Neural crest cell (in vitro differentiated cells): ENCODE measurements at regions not wholly inside any gene's neighbourhood (a gene's known extent, or its start where the extent isn't known, plus 50 kb on each side); places are given as distances from the start of the nearest gene placed in this dataset.

ENCODE experiments used
- DNase-seq: peaks from one replicate; pipeline ENCODE4 v3.0.0; 2021; ENCODE audit warnings: low read depth, mixed read lengths, low spot score
- H3K27ac Mint-ChIP-seq: one replicate; pipeline ENCODE4 v1.8.0; 2021; ENCODE audit warnings: mild to moderate bottlenecking, mixed read lengths; ENCODE audit not compliant: unreplicated experiment
- H3K27me3 Mint-ChIP-seq: 2 replicates; pipeline ENCODE4 v1.8.0; 2021; ENCODE audit warnings: low read depth, mild to moderate bottlenecking, mixed read lengths
- H3K36me3 Mint-ChIP-seq: 2 replicates; pipeline ENCODE4 v1.8.0; 2021; ENCODE audit warnings: low read depth, mild to moderate bottlenecking, mixed read lengths
- H3K4me1 Mint-ChIP-seq: 2 replicates; pipeline ENCODE4 v1.8.0; 2021; ENCODE audit warnings: mixed read lengths
- H3K4me3 Mint-ChIP-seq: one replicate; pipeline ENCODE4 v1.8.0; 2021; ENCODE audit warnings: mild to moderate bottlenecking, mixed read lengths
- H3K9me3 Mint-ChIP-seq: 2 replicates; pipeline ENCODE4 v1.8.0; 2021; ENCODE audit warnings: mixed read lengths
- TF ChIP-seq, protein P1 (sequence below): fragments of 200-600 bp; sonication (generic); conservative IDR thresholded peaks from 2 replicates; pipeline ENCODE4 v1.5.0; 2021; ENCODE audit warnings: antibody characterized with exemption, mild to moderate bottlenecking

DNA sequence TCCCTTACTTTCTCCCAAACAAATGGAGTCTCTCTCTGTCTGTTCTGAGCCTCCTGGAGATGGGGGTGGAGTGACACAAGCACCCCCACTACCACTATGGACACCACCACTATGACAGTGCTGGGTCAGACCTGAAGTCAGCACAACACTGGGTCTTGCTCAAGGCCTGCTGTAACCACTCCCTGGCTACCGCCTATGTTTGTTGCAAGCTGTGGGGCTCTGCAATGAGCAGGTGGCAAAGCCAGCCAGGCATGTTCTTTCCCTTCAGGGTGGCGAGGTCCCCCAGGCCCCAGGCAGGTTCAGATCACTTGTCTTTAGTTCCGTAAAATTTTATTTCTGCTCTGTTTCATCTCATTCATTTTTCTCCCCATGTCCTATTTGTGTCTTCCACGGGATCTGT is 349.8 kb downstream of the TMEM121 start:
- peaks cover 8% of the 10 kb centered on the region for H3K36me3 Mint-ChIP-seq
- no peak overlapping the region for H3K27ac Mint-ChIP-seq
- no peaks in the 10 kb centered on the region for H3K27me3 Mint-ChIP-seq
- no peaks in the 10 kb centered on the region for H3K4me1 Mint-ChIP-seq
- no peak overlapping the region for H3K4me3 Mint-ChIP-seq
- H3K9me3 Mint-ChIP-seq = peaks cover 29% of the 10 kb centered on the region
- DNase-seq = no peak
- TF ChIP-seq, protein P1, sequence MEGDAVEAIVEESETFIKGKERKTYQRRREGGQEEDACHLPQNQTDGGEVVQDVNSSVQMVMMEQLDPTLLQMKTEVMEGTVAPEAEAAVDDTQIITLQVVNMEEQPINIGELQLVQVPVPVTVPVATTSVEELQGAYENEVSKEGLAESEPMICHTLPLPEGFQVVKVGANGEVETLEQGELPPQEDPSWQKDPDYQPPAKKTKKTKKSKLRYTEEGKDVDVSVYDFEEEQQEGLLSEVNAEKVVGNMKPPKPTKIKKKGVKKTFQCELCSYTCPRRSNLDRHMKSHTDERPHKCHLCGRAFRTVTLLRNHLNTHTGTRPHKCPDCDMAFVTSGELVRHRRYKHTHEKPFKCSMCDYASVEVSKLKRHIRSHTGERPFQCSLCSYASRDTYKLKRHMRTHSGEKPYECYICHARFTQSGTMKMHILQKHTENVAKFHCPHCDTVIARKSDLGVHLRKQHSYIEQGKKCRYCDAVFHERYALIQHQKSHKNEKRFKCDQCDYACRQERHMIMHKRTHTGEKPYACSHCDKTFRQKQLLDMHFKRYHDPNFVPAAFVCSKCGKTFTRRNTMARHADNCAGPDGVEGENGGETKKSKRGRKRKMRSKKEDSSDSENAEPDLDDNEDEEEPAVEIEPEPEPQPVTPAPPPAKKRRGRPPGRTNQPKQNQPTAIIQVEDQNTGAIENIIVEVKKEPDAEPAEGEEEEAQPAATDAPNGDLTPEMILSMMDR = no peak

DNA sequence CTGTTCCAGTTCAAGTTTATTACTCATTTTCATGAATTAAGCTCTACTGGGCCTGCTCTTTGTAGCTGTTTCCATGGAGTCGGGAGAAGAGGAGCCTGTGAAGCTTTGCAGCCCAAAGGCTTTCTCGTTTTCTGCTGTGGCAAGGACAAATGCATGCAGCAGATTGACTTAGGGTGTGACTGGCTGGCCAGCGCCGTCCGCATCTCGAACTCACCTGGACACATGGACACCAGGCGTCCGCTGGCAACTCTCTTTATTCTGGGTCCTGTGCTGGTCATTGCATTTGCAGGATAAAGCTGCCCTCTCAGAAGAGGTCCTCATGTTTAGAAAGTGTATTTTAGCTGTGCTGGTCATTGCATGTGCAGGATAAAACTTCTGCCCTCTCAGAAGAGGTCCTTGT is 350.4 kb downstream of the TMEM121 start:
- no peaks in the 10 kb centered on the region for H3K4me1 Mint-ChIP-seq
- H3K4me3 Mint-ChIP-seq = no peak overlapping the region
- TF ChIP-seq, protein P1 = no peak
- H3K36me3 Mint-ChIP-seq = peaks cover 7% of the 10 kb centered on the region
- H3K27ac Mint-ChIP-seq = no peak overlapping the region
- no peaks in the 10 kb centered on the region for H3K27me3 Mint-ChIP-seq
- peaks cover 27% of the 10 kb centered on the region for H3K9me3 Mint-ChIP-seq
- no peak for DNase-seq

DNA sequence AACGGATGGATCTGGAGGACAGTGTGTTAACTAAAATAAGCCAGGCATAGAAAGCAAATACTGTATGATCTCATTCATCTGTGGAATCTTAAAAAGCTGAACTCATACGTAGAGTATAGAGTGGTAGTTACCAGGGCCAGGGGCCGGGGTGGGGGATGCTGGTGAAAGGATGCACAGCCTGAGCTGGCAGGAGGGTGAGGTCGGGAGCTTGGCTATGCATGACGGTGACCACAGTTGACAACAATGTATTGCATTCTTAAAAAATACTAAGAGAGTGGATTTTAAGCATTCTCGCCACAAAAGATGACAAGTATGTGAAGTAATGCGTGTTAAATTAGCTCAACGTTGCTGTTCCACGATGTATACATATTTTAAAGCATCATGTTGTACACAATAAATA is 351.3 kb downstream of the TMEM121 start:
- DNase-seq = no peak
- no peak overlapping the region for H3K4me3 Mint-ChIP-seq
- H3K27me3 Mint-ChIP-seq = no peaks in the 10 kb centered on the region
- no peaks in the 10 kb centered on the region for H3K4me1 Mint-ChIP-seq
- peaks cover 7% of the 10 kb centered on the region for H3K36me3 Mint-ChIP-seq
- TF ChIP-seq, protein P1 = no peak
- H3K27ac Mint-ChIP-seq = no peak overlapping the region
- H3K9me3 Mint-ChIP-seq = peaks cover 22% of the 10 kb centered on the region

DNA sequence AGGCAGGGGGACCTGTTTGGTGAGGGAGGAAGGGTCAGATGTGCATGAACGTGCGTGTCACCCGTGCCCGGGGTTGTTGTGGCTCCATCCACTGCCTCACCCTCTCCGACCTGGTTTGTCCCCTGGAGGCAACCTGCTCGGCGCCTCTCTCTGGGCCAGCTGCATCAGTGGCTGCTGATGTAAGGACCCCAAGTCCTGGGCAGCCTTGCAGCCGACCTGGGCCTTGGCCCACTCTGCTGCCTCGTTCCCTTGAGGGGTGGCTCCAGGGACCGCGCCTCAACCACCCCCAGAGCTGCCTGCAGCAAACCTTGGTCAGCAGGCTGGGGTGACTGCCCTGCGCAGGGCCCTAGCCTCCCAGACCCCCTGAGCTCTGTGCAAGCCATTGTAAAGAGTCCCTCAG is 351.7 kb downstream of the TMEM121 start:
- Mint-ChIP-seq H3K4me3 (no peak overlapping the region), H3K27ac (no peak overlapping the region), H3K9me3 (peaks cover 19% of the 10 kb centered on the region), H3K4me1 (no peaks in the 10 kb centered on the region), H3K27me3 (no peaks in the 10 kb centered on the region), H3K36me3 (peaks cover 7% of the 10 kb centered on the region)
- no peak for DNase-seq
- TF ChIP-seq, protein P1 = no peak

DNA sequence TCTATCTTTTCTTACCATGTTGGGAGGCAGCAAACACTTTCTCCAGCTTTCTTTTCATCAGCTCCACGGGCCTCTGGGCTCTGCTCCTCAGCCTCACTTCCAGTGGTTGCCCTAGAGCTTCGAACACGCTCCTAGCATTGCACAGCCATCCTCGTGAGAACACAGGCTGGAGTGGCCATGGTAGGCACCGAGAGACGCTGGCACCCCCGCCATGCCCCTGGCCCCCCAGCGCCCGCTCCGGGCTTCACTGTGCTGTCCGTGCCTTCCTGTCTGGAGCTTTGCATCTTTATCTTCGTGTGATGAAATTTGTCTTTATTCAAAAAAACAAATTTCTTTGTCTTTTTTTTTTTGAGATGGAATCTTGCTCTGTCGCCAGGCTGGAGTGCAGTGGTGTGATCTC is 352.2 kb downstream of the TMEM121 start:
- Mint-ChIP-seq H3K4me3 (no peak overlapping the region), H3K36me3 (peaks cover 7% of the 10 kb centered on the region), H3K9me3 (peaks cover 19% of the 10 kb centered on the region)

More for the DNA sequence above, 352.2 kb downstream of the TMEM121 start:
- Mint-ChIP-seq H3K27ac (no peak overlapping the region), H3K4me1 (no peaks in the 10 kb centered on the region), H3K27me3 (no peaks in the 10 kb centered on the region)
- TF ChIP-seq, protein P1 = no peak
- no peak for DNase-seq
